ENCODE measurements at regions not wholly inside any gene's neighbourhood (a gene's known extent, or its start where the extent isn't known, plus 50 kb on each side); places are given as distances from the start of the nearest gene placed in this dataset.

DNA sequence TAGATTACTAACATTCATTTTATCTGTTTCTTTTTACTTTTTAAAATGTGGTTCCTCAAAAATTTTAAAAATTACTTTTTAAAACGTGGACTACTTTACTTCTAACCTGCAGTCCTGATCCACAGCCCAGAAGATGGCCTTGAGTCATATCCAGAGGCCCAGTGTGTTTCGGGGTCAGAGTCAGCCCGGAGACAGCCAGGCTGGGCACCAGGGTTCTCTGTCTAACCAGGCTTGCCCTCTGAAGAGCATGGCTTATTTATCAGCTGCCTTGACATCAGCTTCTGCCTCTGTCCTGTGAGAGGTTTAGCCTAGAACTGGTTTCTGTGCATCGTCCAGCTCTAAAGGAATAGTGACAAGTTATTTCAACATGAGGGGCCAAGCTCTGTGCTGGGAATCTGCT lies 332.0 kb downstream of the FGF9 start:
- TF ChIP-seq, protein P1, sequence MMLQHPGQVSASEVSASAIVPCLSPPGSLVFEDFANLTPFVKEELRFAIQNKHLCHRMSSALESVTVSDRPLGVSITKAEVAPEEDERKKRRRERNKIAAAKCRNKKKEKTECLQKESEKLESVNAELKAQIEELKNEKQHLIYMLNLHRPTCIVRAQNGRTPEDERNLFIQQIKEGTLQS (IDR thresholded peaks at IDR 0.05; ENCODE audit: insufficient read depth, low read depth, low read length) = no peak
- TF ChIP-seq, protein P2, sequence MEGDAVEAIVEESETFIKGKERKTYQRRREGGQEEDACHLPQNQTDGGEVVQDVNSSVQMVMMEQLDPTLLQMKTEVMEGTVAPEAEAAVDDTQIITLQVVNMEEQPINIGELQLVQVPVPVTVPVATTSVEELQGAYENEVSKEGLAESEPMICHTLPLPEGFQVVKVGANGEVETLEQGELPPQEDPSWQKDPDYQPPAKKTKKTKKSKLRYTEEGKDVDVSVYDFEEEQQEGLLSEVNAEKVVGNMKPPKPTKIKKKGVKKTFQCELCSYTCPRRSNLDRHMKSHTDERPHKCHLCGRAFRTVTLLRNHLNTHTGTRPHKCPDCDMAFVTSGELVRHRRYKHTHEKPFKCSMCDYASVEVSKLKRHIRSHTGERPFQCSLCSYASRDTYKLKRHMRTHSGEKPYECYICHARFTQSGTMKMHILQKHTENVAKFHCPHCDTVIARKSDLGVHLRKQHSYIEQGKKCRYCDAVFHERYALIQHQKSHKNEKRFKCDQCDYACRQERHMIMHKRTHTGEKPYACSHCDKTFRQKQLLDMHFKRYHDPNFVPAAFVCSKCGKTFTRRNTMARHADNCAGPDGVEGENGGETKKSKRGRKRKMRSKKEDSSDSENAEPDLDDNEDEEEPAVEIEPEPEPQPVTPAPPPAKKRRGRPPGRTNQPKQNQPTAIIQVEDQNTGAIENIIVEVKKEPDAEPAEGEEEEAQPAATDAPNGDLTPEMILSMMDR (IDR thresholded peaks at IDR 0.05; ENCODE audit: control extremely low read depth in 1 of 3, insufficient read depth in 1 of 3, low read depth in 1 of 3, low read length in 3 of 3) = no peak
- TF ChIP-seq EGR1 (IDR thresholded peaks at IDR 0.05; ENCODE audit: borderline replicate concordance, low read depth, low read length) (no peak), TCF12 (IDR thresholded peaks at IDR 0.05; ENCODE audit: low read depth, low read length) (no peak), POLR2A (IDR thresholded peaks at IDR 0.05; ENCODE audit: control extremely low read depth in 1 of 2, low read depth in 2 of 2, low read length in 2 of 2) (no peak), EP300 (IDR thresholded peaks at IDR 0.05; ENCODE audit: borderline replicate concordance in 1 of 2, low read depth in 2 of 2, low read length in 2 of 2) (no peak), TEAD4 (IDR thresholded peaks at IDR 0.05; ENCODE audit: low read depth, low read length) (no peak), CEBPB (IDR thresholded peaks at IDR 0.05; ENCODE audit: low read depth, low read length) (no peak), JUND (IDR thresholded peaks at IDR 0.05; ENCODE audit: low read length) (no peak), HDAC2 (IDR thresholded peaks at IDR 0.05; ENCODE audit: borderline replicate concordance in 1 of 2, low read depth in 2 of 2, low read length in 2 of 2) (no peak), EZH2 (IDR thresholded peaks at IDR 0.05; ENCODE audit: low read depth, low read length, severe bottlenecking) (no peak), RAD21 (IDR thresholded peaks at IDR 0.05 in 1 of 2, conservative IDR thresholded peaks at IDR 0.05 in 1 of 2; ENCODE audit: low read depth in 2 of 2, low read length in 2 of 2) (no peak), JUN (IDR thresholded peaks at IDR 0.05; ENCODE audit: low read depth, low read length) (no peak)
- TF ChIP-seq, protein P3, sequence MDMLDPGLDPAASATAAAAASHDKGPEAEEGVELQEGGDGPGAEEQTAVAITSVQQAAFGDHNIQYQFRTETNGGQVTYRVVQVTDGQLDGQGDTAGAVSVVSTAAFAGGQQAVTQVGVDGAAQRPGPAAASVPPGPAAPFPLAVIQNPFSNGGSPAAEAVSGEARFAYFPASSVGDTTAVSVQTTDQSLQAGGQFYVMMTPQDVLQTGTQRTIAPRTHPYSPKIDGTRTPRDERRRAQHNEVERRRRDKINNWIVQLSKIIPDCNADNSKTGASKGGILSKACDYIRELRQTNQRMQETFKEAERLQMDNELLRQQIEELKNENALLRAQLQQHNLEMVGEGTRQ (IDR thresholded peaks at IDR 0.05; ENCODE audit: low read length) = no peak
